Vagina (tissue), 2 donors: ENCODE measurements at regions not wholly inside any gene's neighbourhood (a gene's known extent, or its start where the extent isn't known, plus 50 kb on each side); places are given as distances from the start of the nearest gene placed in this dataset.

Source experiments
- CTCF ChIP-seq, 3 experiments: fragments of 450-650 bp in 2 of 3; fragments of 200-600 bp in 1 of 3; sonication (generic) in 1 of 3; IDR thresholded peaks; one replicate each; pipeline ENCODE4 v1.5.1; 2017 to 2019; ENCODE audit warnings: antibody characterized with exemption in 3 of 3, mild to moderate bottlenecking in 2 of 3, moderate library complexity in 2 of 3
- POLR2A ChIP-seq, 2 donors: fragments of 450-650 bp; IDR thresholded peaks; one replicate each; pipeline ENCODE4 v1.6.1; 2017; ENCODE audit warnings: antibody characterized with exemption in 2 of 2, mild to moderate bottlenecking in 2 of 2, moderate library complexity in 2 of 2
- POLR2AphosphoS5 ChIP-seq, 2 donors: sonication (generic); formaldehyde crosslinking; IDR thresholded peaks; one replicate each; pipeline ENCODE4 v1.9.0; 2017; ENCODE audit warnings: antibody characterized with exemption in 2 of 2, mild to moderate bottlenecking in 2 of 2, low read depth in 1 of 2; ENCODE audit not compliant: insufficient read depth in 1 of 2

- TF ChIP-seq CTCF (IDR thresholded peaks at IDR 0.05) (no peak), POLR2AphosphoS5 (IDR thresholded peaks at IDR 0.05; ENCODE audit: insufficient read depth in 1 of 2, low read depth in 1 of 2) (no peak), POLR2A (IDR thresholded peaks at IDR 0.05) (no peak)
These were observed 393.1 kb upstream of the ZNF717 start for GRCh38 chr3:76178412-76178811.
